PFSK-1 (cell line): ENCODE measurements at regions not wholly inside any gene's neighbourhood (a gene's known extent, or its start where the extent isn't known, plus 50 kb on each side); places are given as distances from the start of the nearest gene placed in this dataset.

ENCODE experiments used
- FOXP2 ChIP-seq: optimal IDR thresholded peaks from 2 replicates; pipeline ENCODE3; 2011; ENCODE audit warnings: borderline replicate concordance, control low read depth, inconsistent platforms; ENCODE audit not compliant: insufficient read depth; ENCODE audit errors: extremely low read length, extremely low read depth
- POLR2AphosphoS5 ChIP-seq: IDR thresholded peaks from 2 replicates; pipeline ENCODE4 v1.6.1; 2012; ENCODE audit warnings: low read depth, mild to moderate bottlenecking, control low read depth, low read length, moderate library complexity
- SIN3A ChIP-seq: IDR thresholded peaks from 2 replicates; pipeline ENCODE4 v1.6.1; 2012; ENCODE audit warnings: mild to moderate bottlenecking, low read length, moderate library complexity, borderline replicate concordance; ENCODE audit not compliant: insufficient read depth
- TAF1 ChIP-seq: IDR thresholded peaks from 2 replicates; pipeline ENCODE4 v1.6.1; 2012; ENCODE audit warnings: low read length, control low read depth, borderline replicate concordance; ENCODE audit not compliant: insufficient read depth
- TF ChIP-seq, protein P1 (sequence below), 2 experiments: IDR thresholded peaks; 2 replicates each; pipeline versions ENCODE4 v1.6.1 to v1.8.0; 2011 to 2012; ENCODE audit warnings: low read depth in 2 of 2, low read length in 2 of 2, control low read depth in 1 of 2, inconsistent platforms in 1 of 2, mild to moderate bottlenecking in 1 of 2, moderate library complexity in 1 of 2; ENCODE audit not compliant: insufficient read depth in 1 of 2

DNA sequence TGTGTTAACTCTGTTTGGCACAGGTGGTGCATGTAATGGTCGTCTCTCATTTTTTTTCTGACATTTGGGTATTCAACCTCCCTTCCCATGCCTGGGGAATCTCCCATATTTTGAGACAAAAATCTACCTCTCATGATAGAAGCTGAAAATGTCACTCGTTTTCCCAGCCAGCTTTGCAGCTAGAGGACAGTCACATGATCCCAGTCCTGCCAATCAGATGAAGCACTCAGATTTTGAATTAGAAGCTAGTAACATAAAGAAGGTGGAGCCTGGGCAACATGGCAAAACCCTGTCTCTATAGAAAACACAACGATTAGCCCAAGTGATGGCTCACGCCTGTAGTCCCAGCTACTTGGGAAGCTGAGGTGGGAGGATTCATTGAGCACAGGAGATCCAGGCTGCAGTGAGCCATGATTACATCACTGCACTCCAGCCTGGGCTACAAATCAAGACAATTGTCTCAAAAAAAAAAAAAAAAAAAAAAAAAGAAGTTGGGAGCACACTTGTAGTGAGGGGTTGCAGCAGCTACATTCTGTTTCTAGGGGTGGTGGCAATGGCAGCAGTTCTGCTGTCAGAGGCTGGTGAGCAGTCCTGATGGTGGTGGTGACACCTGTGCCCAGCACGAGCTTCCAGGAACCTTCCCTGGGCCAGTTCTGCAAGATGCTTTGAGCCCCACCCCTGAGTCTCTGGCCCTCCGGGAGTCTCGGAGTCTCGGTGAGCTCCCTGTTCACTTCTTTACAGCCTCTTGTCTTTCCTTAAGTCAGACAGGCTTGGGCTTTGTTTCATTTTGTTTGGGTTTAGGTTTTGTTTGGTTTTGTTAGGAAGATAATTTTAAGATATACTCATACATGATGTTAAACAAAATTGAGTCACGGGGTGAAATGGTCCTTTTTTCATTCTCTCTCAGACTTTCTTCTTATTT lies 94.1 kb upstream of the KCNG1 start:
- TF ChIP-seq FOXP2 (no peak), POLR2AphosphoS5 (no peak), SIN3A (no peak), TAF1 (no peak)
- TF ChIP-seq, protein P1, sequence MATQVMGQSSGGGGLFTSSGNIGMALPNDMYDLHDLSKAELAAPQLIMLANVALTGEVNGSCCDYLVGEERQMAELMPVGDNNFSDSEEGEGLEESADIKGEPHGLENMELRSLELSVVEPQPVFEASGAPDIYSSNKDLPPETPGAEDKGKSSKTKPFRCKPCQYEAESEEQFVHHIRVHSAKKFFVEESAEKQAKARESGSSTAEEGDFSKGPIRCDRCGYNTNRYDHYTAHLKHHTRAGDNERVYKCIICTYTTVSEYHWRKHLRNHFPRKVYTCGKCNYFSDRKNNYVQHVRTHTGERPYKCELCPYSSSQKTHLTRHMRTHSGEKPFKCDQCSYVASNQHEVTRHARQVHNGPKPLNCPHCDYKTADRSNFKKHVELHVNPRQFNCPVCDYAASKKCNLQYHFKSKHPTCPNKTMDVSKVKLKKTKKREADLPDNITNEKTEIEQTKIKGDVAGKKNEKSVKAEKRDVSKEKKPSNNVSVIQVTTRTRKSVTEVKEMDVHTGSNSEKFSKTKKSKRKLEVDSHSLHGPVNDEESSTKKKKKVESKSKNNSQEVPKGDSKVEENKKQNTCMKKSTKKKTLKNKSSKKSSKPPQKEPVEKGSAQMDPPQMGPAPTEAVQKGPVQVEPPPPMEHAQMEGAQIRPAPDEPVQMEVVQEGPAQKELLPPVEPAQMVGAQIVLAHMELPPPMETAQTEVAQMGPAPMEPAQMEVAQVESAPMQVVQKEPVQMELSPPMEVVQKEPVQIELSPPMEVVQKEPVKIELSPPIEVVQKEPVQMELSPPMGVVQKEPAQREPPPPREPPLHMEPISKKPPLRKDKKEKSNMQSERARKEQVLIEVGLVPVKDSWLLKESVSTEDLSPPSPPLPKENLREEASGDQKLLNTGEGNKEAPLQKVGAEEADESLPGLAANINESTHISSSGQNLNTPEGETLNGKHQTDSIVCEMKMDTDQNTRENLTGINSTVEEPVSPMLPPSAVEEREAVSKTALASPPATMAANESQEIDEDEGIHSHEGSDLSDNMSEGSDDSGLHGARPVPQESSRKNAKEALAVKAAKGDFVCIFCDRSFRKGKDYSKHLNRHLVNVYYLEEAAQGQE (IDR thresholded peaks at IDR 0.05; ENCODE audit: insufficient read depth in 1 of 2, low read depth in 2 of 2, low read length in 2 of 2) = no peak

DNA sequence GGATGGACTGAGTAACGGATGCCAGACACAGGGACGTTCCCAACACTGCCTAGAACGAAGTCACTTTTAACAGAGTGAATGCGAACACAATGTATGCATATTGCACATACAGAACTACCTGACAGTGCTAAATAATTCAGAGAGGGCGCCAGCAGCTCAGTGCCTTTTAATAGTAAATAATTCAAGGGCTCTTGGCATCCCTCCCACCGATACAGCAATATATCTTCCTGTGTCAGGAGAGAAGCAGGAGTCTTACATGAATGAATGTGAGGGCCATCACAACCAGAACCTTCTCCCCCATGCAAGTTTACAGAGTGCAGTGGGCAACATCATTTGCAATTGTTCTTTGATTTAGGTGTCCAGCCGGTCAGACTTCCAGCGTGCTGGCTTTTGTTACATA lies 88.4 kb upstream of the KCNG1 start:
- TF ChIP-seq FOXP2 (no peak), POLR2AphosphoS5 (no peak), TAF1 (no peak), SIN3A (no peak)
- TF ChIP-seq, protein P1 (IDR thresholded peaks at IDR 0.05; ENCODE audit: insufficient read depth in 1 of 2, low read depth in 2 of 2, low read length in 2 of 2) = no peak

DNA sequence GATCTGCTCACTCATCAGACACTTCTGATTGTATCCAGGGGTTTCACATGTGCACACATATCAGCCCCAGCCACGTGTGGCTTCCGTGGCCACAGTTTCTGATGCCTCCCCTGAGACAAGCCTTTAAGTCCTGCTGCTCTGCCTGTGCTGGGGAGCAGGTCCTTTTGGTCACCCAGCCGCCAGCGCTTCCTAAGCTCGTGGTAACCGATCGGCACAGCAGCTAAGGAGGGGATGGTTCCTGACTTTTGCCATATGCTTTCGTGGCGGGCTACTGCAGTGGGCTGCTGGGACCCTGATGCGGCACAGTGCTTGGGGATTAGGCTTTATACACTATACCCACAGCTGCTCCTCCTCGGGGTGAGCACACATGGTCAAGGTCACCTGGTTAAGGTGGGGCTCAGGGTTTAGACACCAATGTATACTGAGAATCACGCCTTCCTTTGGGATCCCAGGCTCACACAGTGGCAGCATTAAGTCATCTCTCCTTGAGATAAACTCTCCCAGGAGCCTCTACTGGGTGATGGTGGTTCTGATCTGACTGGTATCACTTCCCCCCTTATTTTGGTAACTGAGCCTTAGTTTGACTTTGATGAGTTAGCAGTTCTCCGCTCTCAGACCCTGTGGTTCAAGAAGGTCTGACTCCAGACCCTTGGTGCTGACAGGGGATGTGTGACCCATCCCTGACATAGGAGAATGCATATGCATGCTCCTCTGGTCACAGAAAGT lies 85.9 kb upstream of the KCNG1 start:
- TF ChIP-seq POLR2AphosphoS5 (no peak), TAF1 (no peak), FOXP2 (no peak), SIN3A (no peak)
- TF ChIP-seq, protein P1 (IDR thresholded peaks at IDR 0.05; ENCODE audit: insufficient read depth in 1 of 2, low read depth in 2 of 2, low read length in 2 of 2) = no peak

DNA sequence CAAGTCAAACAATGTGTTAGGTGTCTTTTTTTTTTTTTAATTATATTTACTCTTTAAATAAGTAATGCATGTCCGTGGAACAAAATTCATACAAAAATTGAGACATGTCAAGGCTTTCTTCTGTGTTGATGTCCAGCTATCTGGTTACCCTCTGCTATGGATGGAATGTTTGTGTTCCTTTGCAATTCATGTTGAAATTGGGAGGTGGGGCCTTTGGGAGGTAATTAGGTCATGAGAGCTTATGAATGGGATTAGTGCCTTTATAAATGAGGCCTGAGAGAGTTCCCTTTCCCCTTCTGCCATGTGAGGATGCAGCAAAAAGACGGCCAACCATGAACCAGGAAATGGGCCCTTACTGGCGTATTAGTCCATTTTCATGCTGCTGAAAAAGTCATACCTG lies 83.1 kb upstream of the KCNG1 start:
- no peak for TF ChIP-seq FOXP2

DNA sequence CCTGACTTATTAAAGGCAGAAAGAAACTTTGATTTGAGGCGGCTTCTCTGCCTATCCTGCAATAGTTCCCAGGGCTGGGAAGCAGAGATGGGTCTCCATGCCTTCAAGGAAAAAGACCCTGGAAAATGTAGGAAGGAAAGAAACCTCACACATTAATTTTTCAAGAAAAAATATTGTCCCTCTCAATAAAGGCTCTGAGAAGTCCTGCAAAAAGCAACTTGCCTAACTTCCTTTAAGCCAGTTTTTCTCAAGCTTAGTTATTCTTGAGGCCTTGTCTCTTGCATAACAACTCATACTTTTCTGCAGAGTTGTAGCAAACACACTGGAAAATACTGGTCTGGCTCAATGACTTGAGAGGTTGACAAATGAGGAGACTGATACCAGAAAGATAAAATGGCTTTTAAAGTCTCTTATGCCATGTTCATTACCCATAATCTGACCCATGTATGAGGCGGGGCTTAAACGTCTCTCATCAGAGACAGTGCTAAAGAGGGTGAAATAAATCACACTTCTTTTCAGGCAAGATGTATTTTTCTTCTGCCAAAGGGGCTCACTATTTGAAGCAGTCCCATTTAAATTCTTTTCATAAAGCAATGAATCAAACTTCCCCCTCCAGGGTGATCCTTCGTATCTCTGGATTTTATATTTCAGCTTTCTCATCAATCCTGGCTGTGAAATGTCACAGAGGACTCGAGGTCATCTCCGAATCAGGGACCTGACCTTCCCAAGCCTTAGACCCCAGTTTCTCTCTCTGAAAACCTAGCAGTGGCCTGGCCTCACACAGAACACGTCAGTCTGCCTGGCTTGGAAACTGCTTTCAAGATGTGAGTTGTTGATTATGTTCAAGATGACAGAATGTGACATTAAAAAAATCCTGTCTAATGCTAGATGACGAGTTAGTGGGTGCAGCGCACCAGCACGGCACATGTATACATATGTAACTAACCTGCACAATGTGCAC lies 82.3 kb upstream of the KCNG1 start:
- no peak for TF ChIP-seq POLR2AphosphoS5
- TF ChIP-seq, protein P1 (IDR thresholded peaks at IDR 0.05; ENCODE audit: insufficient read depth in 1 of 2, low read depth in 2 of 2, low read length in 2 of 2) = no peak
- no peak for TF ChIP-seq FOXP2
- TF ChIP-seq TAF1 = no peak
- no peak for TF ChIP-seq SIN3A
